Neural crest cell (in vitro differentiated cells): ENCODE measurements at regions not wholly inside any gene's neighbourhood (a gene's known extent, or its start where the extent isn't known, plus 50 kb on each side); places are given as distances from the start of the nearest gene placed in this dataset.

Experiments
- DNase-seq: peaks from one replicate; pipeline ENCODE4 v3.0.0; 2021; ENCODE audit warnings: low read depth, mixed read lengths, low spot score
- H3K27ac Mint-ChIP-seq: one replicate; pipeline ENCODE4 v1.8.0; 2021; ENCODE audit warnings: mild to moderate bottlenecking, mixed read lengths; ENCODE audit not compliant: unreplicated experiment
- H3K27me3 Mint-ChIP-seq: 2 replicates; pipeline ENCODE4 v1.8.0; 2021; ENCODE audit warnings: low read depth, mild to moderate bottlenecking, mixed read lengths
- H3K36me3 Mint-ChIP-seq: 2 replicates; pipeline ENCODE4 v1.8.0; 2021; ENCODE audit warnings: low read depth, mild to moderate bottlenecking, mixed read lengths
- H3K4me1 Mint-ChIP-seq: 2 replicates; pipeline ENCODE4 v1.8.0; 2021; ENCODE audit warnings: mixed read lengths
- H3K4me3 Mint-ChIP-seq: one replicate; pipeline ENCODE4 v1.8.0; 2021; ENCODE audit warnings: mild to moderate bottlenecking, mixed read lengths
- H3K9me3 Mint-ChIP-seq: 2 replicates; pipeline ENCODE4 v1.8.0; 2021; ENCODE audit warnings: mixed read lengths
- TF ChIP-seq, protein P1 (sequence below): fragments of 200-600 bp; sonication (generic); conservative IDR thresholded peaks from 2 replicates; pipeline ENCODE4 v1.5.0; 2021; ENCODE audit warnings: antibody characterized with exemption, mild to moderate bottlenecking

DNA sequence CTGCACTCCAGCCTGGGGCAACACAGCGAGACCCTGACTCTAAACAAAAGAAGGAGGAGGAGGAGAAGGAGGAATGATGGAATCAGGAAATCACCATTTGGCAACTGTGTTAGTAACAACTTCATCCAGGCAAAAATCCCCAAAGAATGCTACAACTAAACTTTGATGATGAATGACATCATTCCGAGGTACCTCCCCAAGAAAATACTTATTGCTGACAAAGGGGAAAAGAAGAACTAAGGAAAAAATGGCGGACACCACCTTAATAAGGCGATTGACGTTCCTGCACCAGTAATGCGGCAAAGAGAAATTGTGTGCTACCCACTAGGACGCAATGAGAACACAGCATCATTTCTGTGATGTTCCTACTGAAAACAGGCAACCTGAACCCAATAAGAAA, 78.2 kb upstream of the SLC6A11 start:
- TF ChIP-seq, protein P1, sequence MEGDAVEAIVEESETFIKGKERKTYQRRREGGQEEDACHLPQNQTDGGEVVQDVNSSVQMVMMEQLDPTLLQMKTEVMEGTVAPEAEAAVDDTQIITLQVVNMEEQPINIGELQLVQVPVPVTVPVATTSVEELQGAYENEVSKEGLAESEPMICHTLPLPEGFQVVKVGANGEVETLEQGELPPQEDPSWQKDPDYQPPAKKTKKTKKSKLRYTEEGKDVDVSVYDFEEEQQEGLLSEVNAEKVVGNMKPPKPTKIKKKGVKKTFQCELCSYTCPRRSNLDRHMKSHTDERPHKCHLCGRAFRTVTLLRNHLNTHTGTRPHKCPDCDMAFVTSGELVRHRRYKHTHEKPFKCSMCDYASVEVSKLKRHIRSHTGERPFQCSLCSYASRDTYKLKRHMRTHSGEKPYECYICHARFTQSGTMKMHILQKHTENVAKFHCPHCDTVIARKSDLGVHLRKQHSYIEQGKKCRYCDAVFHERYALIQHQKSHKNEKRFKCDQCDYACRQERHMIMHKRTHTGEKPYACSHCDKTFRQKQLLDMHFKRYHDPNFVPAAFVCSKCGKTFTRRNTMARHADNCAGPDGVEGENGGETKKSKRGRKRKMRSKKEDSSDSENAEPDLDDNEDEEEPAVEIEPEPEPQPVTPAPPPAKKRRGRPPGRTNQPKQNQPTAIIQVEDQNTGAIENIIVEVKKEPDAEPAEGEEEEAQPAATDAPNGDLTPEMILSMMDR: no peak
- Mint-ChIP-seq H3K27me3 (peaks cover 74% of the 10 kb centered on the region), H3K9me3 (peaks cover 11% of the 10 kb centered on the region), H3K27ac (no peak overlapping the region), H3K4me3 (no peak overlapping the region), H3K4me1 (peaks cover 5% of the 10 kb centered on the region), H3K36me3 (no peaks in the 10 kb centered on the region)
- no peak for DNase-seq

DNA sequence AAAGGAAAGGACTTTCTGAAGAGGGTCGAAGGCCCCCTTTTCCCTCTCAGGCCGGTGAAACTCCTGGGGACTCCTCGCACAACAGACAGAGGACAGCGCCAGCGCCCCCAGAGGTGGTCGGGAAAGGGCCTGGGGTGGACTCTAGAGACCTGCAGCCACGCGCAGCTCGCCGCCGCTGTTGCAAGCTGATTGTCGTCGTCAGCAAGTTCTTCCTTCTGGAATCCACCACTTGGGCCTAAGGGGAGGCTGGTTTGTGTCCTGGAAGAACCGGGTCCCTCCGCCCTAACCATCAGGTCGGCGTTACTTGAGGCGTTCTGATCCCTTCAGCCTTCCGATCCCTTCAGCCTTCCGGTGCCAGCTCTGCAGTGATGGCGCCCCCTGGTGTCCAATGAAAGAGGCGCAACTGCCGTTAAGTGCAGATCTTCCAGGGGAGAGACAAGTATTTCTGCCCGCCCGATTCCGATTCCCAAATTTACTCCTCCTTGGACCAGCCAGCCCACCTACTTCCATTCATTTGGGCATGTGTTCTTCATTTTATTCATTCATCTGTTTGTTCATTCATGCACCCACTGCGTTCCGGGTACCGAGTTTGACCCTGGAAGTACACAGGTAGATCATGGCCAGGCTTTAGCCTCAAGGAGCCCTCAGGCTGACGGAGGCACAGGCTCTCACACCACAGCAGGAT, 77.2 kb upstream of the SLC6A11 start:
- Mint-ChIP-seq H3K9me3 (peaks cover 5% of the 10 kb centered on the region), H3K27ac (no peak overlapping the region), H3K27me3 (peaks cover 72% of the 10 kb centered on the region), H3K4me3 (peak overlapping the region; percentile 47), H3K36me3 (no peaks in the 10 kb centered on the region), H3K4me1 (peaks cover 5% of the 10 kb centered on the region)
- peak; percentile 83 for DNase-seq
- TF ChIP-seq, protein P1: peak; percentile 93

DNA sequence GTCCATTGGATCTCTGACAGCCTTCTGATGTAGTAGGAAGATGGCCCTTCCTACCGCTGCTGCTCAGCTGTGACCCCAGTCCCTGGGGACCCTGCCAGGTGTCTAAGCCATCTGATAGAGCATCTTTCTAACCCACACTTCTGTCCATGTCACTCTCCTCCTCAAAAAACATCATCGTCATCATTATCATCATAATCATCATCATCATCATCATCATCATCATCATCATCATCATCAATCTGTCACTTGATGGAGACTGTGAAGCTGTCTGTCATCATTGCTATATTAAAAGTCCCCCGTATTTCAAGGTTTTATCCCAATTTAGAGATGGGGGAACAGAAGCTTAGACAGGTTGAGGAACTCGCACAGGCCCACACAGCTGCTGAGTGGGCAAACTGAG, 75.1 kb upstream of the SLC6A11 start:
- Mint-ChIP-seq H3K4me1 (peaks cover 5% of the 10 kb centered on the region), H3K4me3 (no peak overlapping the region), H3K27me3 (peaks cover 64% of the 10 kb centered on the region), H3K36me3 (no peaks in the 10 kb centered on the region), H3K27ac (no peak overlapping the region), H3K9me3 (no peaks in the 10 kb centered on the region)
- TF ChIP-seq, protein P1: no peak
- DNase-seq: no peak

DNA sequence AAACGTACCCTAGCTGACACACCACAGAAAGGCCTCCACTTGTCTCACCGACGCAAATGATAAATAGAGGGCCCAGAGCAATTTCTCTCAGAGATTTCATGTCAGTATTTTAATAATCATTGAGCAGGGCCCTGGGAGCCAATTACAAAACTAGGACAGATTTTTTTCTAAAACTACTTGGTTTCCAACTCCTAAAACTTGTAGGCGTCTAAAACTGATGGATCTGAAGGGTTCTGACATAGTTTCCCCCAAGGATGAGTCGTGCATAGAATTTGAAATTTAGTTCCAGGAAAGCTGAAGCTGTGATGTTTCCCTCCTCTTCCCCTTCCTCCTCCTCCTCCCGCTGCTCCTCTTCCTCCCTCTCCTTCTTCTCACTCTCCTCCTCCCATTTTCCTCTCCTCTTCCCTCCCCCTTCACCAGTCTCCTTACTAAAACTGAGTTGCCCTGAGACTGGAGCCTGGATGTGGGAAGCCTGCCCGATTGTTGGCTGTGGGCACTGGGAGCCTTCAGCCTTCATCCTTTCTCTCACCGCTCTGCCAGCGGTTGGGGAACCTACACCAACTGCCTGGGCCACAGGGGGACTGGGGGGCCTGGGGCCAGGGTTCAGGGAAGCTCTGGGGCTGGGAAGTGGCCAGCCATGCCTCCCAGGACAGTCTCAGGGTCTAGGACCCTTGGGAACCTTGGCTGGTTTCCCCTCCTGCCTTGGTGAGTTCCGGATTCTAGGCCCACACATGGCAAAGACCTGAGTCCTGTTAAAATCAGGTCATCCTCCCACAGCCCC, 73.9 kb upstream of the SLC6A11 start:
- DNase-seq: no peak
- no peaks in the 10 kb centered on the region for H3K36me3 Mint-ChIP-seq
- H3K27ac Mint-ChIP-seq: no peak overlapping the region
- peaks cover 5% of the 10 kb centered on the region for H3K4me1 Mint-ChIP-seq
- peaks cover 58% of the 10 kb centered on the region for H3K27me3 Mint-ChIP-seq
- H3K4me3 Mint-ChIP-seq: no peak overlapping the region
- TF ChIP-seq, protein P1: no peak
- no peaks in the 10 kb centered on the region for H3K9me3 Mint-ChIP-seq

DNA sequence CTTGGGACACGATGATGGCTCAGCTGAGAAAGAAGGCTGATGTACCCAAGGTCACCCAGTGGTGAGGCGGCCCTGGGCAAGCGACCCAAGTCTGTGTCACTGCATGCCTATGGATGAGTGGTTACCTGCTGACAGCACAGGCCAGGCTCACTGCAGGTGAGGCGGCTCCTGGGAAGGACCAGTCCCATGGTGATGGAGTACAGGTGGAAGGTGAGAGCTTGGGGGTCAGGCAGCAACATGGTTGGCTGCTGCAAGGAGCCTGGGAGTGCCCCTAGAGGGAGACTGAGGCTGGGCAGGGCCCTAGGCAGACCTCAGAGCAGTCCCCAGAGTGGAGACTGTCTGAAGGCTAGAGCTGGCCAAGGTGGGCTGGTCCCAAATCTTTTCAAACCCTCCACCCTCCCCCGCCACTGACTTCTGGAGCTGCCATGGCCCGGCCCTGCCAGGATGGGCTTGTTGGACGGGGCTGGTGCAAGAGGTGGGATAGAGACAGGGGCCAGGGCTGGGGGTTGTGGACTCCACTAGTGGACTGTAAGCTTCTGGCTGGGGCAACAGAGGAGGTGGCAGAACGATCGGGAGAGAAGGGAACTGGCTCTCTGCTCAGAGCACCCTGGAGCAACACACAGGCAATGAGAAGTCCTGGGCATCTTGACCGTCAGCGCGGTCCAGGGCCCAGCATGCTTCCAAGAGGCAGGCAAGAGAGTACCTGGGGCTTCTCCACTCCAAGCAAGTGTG, 72.5 kb upstream of the SLC6A11 start:
- H3K4me1 Mint-ChIP-seq: peaks cover 5% of the 10 kb centered on the region
- no peaks in the 10 kb centered on the region for H3K36me3 Mint-ChIP-seq
- no peak for DNase-seq
- no peak overlapping the region for H3K4me3 Mint-ChIP-seq
- peaks cover 43% of the 10 kb centered on the region for H3K27me3 Mint-ChIP-seq
- H3K9me3 Mint-ChIP-seq: no peaks in the 10 kb centered on the region
- TF ChIP-seq, protein P1: no peak
- H3K27ac Mint-ChIP-seq: no peak overlapping the region
